HUES48 (cell line): ENCODE measurements at regions not wholly inside any gene's neighbourhood (a gene's known extent, or its start where the extent isn't known, plus 50 kb on each side); places are given as distances from the start of the nearest gene placed in this dataset.
"Not testable (repeated sequence)": the region's sequence is repeated elsewhere in the genome, so short reads cannot be mapped to it uniquely, and the experiment has no call there.

Source experiments
- H3K27ac ChIP-seq: one replicate; pipeline ENCODE4 v1.7.0; 2013; ENCODE audit warnings: low read depth, low read length, inconsistent platforms
- H3K27me3 ChIP-seq: 2 replicates; pipeline ENCODE4 v1.6.1; 2013; ENCODE audit warnings: mild to moderate bottlenecking, low read length; ENCODE audit not compliant: control insufficient read depth, insufficient read depth
- H3K36me3 ChIP-seq: 2 replicates; pipeline ENCODE4 v1.6.1; 2013; ENCODE audit warnings: low read length; ENCODE audit not compliant: control insufficient read depth, insufficient read depth
- H3K4me1 ChIP-seq: 2 replicates; pipeline ENCODE4 v1.6.1; 2013; ENCODE audit warnings: mild to moderate bottlenecking, low read length; ENCODE audit not compliant: control insufficient read depth, insufficient read depth
- H3K4me3 ChIP-seq: 2 replicates; pipeline ENCODE4 v1.5.1; 2013; ENCODE audit warnings: mild to moderate bottlenecking, low read depth, low read length
- H3K9ac ChIP-seq: 2 replicates; pipeline ENCODE4 v1.6.1; 2013; ENCODE audit warnings: mild to moderate bottlenecking, low read depth, low read length, moderate library complexity
- H3K9me3 ChIP-seq: 2 replicates; pipeline ENCODE4 v1.6.1; 2013; ENCODE audit warnings: low read length; ENCODE audit not compliant: control insufficient read depth, insufficient read depth

DNA sequence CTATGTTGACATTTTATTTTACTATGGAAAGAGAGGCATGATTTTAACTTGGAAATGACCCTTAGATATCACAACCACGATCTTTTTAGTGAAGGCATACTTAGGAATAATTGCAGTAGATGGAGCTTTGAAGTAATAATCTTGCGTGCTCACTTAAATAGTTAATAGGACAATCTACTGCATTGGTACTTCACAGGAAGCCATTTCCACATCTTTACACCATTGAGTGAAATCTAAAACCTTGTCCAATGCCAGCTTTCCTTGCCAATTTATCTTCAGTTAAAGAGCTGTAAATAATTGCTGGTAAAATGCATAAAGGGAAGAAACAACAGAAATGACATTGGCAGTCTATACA, 586.3 kb downstream of the ADGRL2 start:
- H3K9me3 ChIP-seq, result no peaks in the 10 kb centered on the region
- H3K9ac ChIP-seq, result no peak overlapping the region
- H3K36me3 ChIP-seq, result no peaks in the 10 kb centered on the region
- H3K27ac ChIP-seq, result no peak overlapping the region
- H3K27me3 ChIP-seq, result no peaks in the 10 kb centered on the region
- H3K4me1 ChIP-seq, result peaks cover 6% of the 10 kb centered on the region; the same call in 1 of the 2 replicates
- no peak overlapping the region for H3K4me3 ChIP-seq

DNA sequence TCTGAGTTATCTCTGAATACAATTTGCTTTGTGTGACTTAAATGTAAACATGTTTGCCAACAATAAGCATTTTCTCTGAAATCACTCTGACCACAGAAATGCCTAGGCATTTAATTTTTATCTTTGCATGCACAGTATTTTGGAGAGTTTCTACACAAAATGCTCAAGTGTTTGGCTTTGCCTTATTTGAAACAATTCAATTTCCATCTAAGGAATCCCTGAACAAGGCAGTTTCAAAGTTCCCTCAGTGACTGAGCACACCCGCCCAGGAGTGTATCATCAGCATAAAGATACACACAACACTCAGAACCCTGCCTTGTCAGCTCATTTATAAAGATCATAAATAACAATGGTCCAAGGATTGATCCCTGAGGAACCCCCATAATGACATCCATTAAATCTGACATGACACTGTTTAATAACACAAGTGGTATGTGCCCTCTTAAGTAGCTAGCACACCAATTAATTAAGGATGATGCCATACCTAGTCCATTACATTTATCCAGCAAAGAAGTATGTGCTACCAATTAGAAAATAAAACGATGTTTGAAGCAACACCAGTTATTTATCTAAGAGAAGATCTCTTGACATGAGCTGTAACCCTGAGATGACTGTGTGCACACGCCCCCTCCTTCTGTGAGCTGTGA, 585.8 kb downstream of the ADGRL2 start:
- Histone ChIP-seq H3K27ac (no peak overlapping the region), H3K4me1 (peaks cover 6% of the 10 kb centered on the region; the same call in 1 of the 2 replicates), H3K27me3 (no peaks in the 10 kb centered on the region), H3K9me3 (no peaks in the 10 kb centered on the region), H3K9ac (no peak overlapping the region), H3K36me3 (no peaks in the 10 kb centered on the region), H3K4me3 (no peak overlapping the region)

DNA sequence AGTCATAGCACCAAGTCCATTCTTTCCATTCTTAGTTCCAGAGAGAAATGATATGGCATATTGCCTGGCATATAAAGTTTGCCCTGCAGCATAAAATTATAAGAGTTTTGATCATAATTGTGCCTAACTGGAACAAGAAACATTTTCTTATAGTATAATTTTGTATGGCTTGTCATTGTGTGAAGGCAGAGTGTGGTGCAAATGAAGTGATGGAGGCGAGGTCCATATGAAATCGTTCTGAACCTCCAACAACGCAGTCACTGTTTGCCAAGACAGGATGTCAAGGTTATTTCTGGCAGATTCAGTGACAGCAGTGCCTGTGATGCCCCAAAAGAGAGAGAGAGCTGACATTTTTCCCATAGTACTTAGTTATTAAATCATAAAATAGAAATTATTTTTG, 584.0 kb downstream of the ADGRL2 start:
- no peak overlapping the region for H3K9ac ChIP-seq
- H3K9me3 ChIP-seq, result no peaks in the 10 kb centered on the region
- no peak overlapping the region for H3K4me3 ChIP-seq
- no peaks in the 10 kb centered on the region for H3K36me3 ChIP-seq
- H3K27me3 ChIP-seq, result no peaks in the 10 kb centered on the region
- H3K4me1 ChIP-seq, result no peaks in the 10 kb centered on the region
- H3K27ac ChIP-seq, result no peak overlapping the region

DNA sequence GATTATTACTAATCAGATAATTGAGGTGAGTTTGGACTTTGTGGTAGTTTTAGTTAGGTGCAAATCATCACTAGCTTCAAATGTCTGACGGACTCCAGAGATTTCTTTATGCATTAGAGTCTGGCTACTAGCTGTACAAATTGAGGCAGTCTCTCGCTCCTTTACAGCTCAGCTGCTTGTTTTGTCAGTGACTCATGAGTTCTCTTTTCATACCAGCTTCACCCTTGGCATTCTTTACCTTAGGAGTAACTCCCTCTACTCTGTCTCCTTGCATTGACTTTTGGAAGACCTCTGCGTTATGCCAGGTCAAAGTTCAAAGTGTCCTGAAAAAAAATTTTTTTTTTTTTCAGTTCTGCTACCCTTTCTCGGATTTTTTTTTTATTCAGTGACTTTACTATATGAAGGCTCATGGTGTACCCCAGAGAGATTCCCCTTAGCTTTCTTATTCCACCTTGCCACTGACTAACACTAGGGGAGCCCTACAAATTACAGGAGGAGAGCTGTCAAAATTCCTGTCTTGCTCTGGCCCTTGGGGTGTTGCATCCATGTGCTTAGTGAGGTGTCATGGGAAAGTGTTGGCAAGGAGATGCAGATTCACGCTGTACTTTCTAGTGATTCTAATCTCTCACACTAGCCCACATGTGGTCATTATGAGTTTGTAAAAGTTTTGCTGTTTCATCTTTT, 576.6 kb downstream of the ADGRL2 start:
- Histone ChIP-seq H3K4me1 (no peaks in the 10 kb centered on the region), H3K36me3 (no peaks in the 10 kb centered on the region), H3K27ac (no peak overlapping the region), H3K9me3 (no peaks in the 10 kb centered on the region), H3K4me3 (no peak overlapping the region), H3K9ac (no peak overlapping the region), H3K27me3 (no peaks in the 10 kb centered on the region)

DNA sequence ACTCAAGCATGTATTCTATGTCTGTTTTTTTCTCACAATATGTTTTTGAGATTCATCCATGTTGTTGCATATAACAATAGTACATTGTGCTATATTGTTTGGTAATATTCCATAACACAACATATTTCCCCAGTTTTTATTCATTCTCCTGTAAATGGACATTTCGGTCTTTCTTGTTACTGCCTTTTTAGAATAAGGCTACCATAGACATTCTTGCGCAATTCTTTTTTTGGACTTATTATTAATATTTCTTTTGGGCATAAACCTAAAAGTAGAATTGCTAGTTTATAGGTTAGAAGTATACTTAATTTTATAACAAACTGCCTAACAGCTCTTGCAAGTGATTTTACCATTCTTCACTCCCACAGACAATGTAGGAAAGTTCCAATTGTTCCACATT, 573.0 kb downstream of the ADGRL2 start:
- Histone ChIP-seq H3K27ac (no peak overlapping the region), H3K4me3 (no peak overlapping the region), H3K36me3 (no peaks in the 10 kb centered on the region), H3K9ac (no peak overlapping the region), H3K4me1 (no peaks in the 10 kb centered on the region), H3K9me3 (no peaks in the 10 kb centered on the region), H3K27me3 (no peaks in the 10 kb centered on the region)

DNA sequence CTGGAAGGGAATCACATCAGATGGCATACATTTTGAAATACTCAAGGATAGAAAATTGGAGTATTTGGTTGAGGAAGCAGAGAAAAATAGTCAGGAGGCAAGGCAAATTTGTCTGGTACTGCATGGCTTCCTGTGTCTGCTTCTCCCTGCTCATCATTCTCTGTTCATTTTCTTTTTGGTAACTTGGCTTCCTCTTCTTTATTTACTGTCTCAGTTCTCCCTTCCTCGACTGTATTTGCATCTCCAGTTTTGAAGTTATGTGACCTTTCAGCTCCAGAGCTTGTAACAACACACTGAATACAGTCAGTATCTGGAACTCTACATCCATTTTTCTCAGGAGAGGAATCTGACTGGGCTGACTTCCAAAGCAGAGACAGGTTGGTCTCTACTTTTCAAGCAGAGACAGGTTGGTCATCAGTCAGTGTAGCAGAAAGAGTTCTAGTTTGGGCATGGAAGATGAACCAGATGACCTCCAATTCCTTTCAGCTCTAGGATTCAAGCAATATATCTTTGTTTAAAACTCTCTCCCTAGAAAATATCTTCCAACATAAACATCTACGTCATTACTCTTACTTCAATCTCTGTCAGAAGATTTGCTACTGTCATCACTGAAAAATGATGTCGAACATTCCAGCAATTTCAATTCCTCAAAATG, 571.2 kb downstream of the ADGRL2 start:
- Histone ChIP-seq H3K9ac (no peak overlapping the region), H3K27ac (no peak overlapping the region)

DNA sequence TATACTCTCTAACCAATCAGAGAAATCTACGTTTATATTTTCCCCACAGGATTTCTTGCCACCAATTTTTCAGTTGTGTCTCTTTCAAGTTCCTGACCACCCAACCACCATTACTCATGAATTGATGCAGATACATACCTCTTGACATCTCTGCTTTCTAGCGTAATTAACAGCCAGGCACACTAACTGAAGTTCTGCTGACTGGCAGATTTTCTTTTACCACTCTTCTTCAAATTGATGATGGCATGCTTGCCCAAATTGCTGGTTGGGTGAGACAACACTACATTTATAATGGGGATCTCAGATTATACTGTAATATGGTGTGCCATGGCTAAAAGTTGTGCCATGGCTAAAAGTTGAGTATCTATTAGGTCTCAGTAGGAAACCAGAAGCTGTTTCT, 566.7 kb downstream of the ADGRL2 start:
- Histone ChIP-seq H3K9me3 (no peaks in the 10 kb centered on the region), H3K4me3 (no peak overlapping the region), H3K27ac (no peak overlapping the region), H3K4me1 (peaks cover under 1% of the 10 kb centered on the region; the same call in 1 of the 2 replicates), H3K27me3 (no peaks in the 10 kb centered on the region), H3K9ac (no peak overlapping the region), H3K36me3 (no peaks in the 10 kb centered on the region)

More for the DNA sequence above, 571.2 kb downstream of the ADGRL2 start:
- Histone ChIP-seq H3K4me3 (no peak overlapping the region), H3K9me3 (no peaks in the 10 kb centered on the region), H3K36me3 (no peaks in the 10 kb centered on the region), H3K27me3 (no peaks in the 10 kb centered on the region), H3K4me1 (no peaks in the 10 kb centered on the region)

DNA sequence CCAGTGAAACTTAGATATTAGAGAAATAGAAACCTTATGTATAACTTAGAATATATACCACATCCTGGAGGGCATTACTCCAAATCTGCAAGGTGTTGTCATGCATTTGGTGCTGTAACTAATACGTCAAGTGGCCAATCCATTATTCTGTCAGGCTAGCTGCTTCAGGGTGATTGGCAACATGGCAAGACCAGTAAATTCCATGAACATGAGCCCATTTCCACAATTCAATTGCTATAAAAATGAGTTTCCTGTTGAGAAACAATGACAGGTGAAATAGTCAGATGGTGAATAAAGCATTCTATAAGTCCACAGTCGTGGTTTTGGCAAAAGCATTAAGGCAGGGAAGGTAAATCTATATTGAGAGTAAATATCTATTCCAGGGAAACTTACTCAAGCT, 566.0 kb downstream of the ADGRL2 start:
- H3K9ac ChIP-seq, result no peak overlapping the region
- H3K27ac ChIP-seq, result no peak overlapping the region
- no peaks in the 10 kb centered on the region for H3K36me3 ChIP-seq
- H3K4me1 ChIP-seq, result peaks cover 8% of the 10 kb centered on the region; the same call in 1 of the 2 replicates
- H3K9me3 ChIP-seq, result no peaks in the 10 kb centered on the region
- no peaks in the 10 kb centered on the region for H3K27me3 ChIP-seq
- no peak overlapping the region for H3K4me3 ChIP-seq

DNA sequence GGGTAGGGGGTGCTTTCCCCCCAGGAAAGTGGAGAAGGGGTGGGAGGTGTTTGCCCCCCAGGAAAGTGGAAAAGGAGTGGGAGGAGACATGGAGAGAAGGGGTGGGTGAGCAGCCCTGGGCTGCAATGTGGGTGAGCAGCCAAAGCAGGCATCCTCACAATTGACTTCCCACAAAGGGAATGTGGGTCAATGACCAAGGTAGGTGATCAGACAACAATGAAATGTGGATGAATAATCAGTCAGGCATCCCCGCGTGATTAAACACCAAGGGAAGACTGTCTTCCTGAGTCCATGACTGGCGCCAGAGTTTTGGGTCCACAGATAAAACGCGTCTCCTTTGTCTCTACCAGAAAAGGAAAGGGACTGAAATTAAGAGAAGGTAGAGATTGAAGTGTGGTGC, 558.8 kb downstream of the ADGRL2 start:
- not testable (repeated sequence) for H3K4me3 ChIP-seq, H3K27ac ChIP-seq, H3K27me3 ChIP-seq, H3K36me3 ChIP-seq, H3K9me3 ChIP-seq, H3K9ac ChIP-seq
- peaks cover 10% of the 10 kb centered on the region; the same call in 1 of the 2 replicates for H3K4me1 ChIP-seq

DNA sequence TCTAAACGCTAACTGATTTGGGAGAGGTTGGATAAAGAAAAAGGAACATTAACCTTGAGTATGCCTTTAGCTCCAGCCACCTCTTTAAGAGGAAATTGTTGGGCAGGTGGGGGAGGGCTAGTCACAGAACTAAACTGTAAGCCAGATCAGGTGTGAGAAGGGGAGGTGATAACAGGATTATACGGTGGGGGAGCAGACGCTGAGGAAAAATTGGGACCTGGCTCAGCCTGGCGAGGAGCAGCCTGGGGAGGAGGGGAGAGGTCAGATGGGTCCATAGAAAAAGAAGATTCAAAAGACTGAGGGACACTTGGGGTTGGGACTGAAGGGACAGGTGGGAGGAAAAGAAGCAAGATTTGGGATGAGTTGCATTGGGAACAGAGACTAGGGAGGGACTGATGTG, 558.0 kb downstream of the ADGRL2 start:
- peaks cover 10% of the 10 kb centered on the region; the same call in 1 of the 2 replicates for H3K4me1 ChIP-seq
- H3K9me3 ChIP-seq, H3K27me3 ChIP-seq, H3K9ac ChIP-seq, H3K4me3 ChIP-seq, H3K36me3 ChIP-seq, H3K27ac ChIP-seq: not testable (repeated sequence)

DNA sequence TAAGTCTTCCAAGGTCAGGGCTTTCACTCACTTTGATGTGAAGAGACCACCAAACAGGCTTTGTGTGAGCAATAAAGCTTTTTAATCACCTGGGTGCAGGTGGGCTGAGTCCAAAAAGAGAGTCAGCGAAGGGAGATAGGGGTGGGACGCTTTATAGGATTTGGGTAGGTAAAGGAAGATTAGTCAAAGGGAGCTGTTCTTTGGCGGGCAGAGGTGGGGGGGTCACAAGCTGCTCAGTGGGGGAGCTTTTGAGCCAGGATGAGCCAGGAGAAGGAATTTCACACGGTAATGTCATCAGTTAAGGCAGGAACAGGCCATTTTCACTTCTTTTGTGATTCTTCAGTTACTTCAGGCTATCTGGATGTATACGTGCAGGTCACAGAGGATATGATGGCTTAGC, 553.8 kb downstream of the ADGRL2 start:
- H3K9ac ChIP-seq, H3K36me3 ChIP-seq, H3K27me3 ChIP-seq, H3K4me3 ChIP-seq, H3K27ac ChIP-seq, H3K4me1 ChIP-seq: not testable (repeated sequence)
- H3K9me3 ChIP-seq, result peaks cover 14% of the 10 kb centered on the region
